ENCODE measurements at regions not wholly inside any gene's neighbourhood (a gene's known extent, or its start where the extent isn't known, plus 50 kb on each side); places are given as distances from the start of the nearest gene placed in this dataset.

DNA sequence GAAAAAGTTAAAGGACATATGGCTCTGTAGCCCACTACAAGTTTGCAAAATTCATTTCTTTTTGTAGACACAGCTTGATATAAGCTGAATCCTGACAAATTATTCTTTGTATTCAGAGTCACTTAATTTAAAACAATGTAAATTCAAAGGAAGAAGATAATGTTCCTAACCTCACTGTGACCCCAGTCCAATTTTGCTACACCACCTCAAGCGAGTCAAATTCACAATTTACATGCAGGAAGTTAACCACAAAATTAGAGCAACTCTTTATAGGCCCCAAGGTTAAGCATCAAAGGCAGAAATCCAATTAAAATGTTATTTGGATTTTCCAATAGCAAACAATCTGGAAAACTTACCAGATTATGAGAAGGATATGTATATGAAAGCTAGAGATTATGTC is 119.5 kb upstream of the CNTN6 start:
- no peak for FAIRE-seq
- TF ChIP-seq POU2F2 (IDR thresholded peaks at IDR 0.05; ENCODE audit: low read depth, low read length) (no peak), PAX5 (IDR thresholded peaks at IDR 0.05; ENCODE audit: insufficient read depth, low read length, severe bottlenecking) (no peak), POLR2A (IDR thresholded peaks at IDR 0.05; ENCODE audit: low read depth, low read length) (no peak), SPI1 (IDR thresholded peaks at IDR 0.05; ENCODE audit: low read depth, low read length) (no peak), TAF1 (IDR thresholded peaks at IDR 0.05; ENCODE audit: low read depth, low read length) (no peak), POLR2AphosphoS5 (IDR thresholded peaks at IDR 0.05; ENCODE audit: low read depth, low read length) (no peak)
- DNase-seq (ENCODE audit: insufficient read length, low spot score) = no peak

DNA sequence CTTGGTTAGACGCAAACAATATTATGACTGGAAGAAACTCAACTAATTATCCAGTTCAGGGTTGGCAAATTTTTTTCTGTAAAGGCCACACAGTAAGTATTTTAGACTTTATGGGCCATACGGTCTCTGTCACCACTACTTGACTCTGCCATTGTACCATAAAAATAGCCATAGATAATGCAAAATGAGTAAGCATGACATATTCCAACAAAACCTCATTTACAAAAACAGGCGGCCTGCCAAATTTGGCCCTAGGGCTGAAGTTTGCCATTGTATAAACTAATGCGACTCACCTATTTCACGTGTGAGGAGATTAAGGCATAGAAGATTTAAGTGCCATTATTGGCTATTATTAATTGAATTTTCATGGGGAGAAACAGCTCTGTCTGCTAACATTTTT is 116.8 kb upstream of the CNTN6 start:
- FAIRE-seq (no peak), DNase-seq (ENCODE audit: insufficient read length, low spot score) (no peak)
- TF ChIP-seq PAX5 (IDR thresholded peaks at IDR 0.05; ENCODE audit: insufficient read depth, low read length, severe bottlenecking) (no peak), TAF1 (IDR thresholded peaks at IDR 0.05; ENCODE audit: low read depth, low read length) (no peak), POU2F2 (IDR thresholded peaks at IDR 0.05; ENCODE audit: low read depth, low read length) (no peak), POLR2AphosphoS5 (IDR thresholded peaks at IDR 0.05; ENCODE audit: low read depth, low read length) (no peak), SPI1 (IDR thresholded peaks at IDR 0.05; ENCODE audit: low read depth, low read length) (no peak), POLR2A (IDR thresholded peaks at IDR 0.05; ENCODE audit: low read depth, low read length) (no peak)

DNA sequence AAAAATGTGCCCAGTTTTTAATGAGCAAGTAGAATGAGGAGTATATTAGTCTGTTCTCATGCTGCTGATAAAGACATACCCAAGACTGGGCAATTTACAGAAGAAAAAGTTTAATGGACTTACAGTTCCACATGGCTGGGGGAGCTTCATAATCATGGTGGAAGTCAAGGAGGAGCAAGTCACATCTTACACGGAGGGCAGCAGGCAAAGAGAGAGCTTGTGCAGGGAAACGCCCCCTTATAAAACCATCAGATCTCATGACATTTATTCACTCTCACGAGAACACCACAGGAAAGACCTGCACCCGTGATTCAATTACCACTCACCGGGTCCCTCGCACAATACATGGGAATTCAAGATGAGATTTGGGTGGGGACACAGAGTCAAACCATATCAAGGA is 111.7 kb upstream of the CNTN6 start:
- TF ChIP-seq POLR2A (IDR thresholded peaks at IDR 0.05; ENCODE audit: low read depth, low read length) (no peak), SPI1 (IDR thresholded peaks at IDR 0.05; ENCODE audit: low read depth, low read length) (no peak), POU2F2 (IDR thresholded peaks at IDR 0.05; ENCODE audit: low read depth, low read length) (no peak), POLR2AphosphoS5 (IDR thresholded peaks at IDR 0.05; ENCODE audit: low read depth, low read length) (no peak), TAF1 (IDR thresholded peaks at IDR 0.05; ENCODE audit: low read depth, low read length) (no peak), PAX5 (IDR thresholded peaks at IDR 0.05; ENCODE audit: insufficient read depth, low read length, severe bottlenecking) (no peak)
- FAIRE-seq (no peak), DNase-seq (ENCODE audit: insufficient read length, low spot score) (no peak)

DNA sequence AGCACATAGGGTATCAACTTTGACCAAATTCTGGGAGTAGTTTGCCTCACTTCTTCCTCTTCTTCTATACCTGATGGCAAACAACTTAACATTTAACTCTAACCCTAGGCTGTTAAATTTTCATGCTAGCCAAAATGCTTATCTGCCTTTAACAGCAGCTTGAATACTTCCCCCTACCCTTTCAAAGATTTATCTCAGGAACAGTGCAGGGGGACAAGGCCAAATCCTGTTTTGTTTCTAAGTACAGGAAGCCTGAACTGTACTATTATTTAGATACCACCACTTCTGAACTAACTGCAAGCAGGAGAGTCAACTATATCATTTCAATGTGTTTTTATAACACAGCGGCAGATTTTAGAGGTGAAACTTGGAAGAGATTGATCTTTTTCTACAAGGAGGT is 104.0 kb upstream of the CNTN6 start:
- TF ChIP-seq POLR2AphosphoS5 (IDR thresholded peaks at IDR 0.05; ENCODE audit: low read depth, low read length) = no peak
- TF ChIP-seq TAF1 (IDR thresholded peaks at IDR 0.05; ENCODE audit: low read depth, low read length) = no peak
- TF ChIP-seq POLR2A (IDR thresholded peaks at IDR 0.05; ENCODE audit: low read depth, low read length) = no peak
- no peak for TF ChIP-seq PAX5 (IDR thresholded peaks at IDR 0.05; ENCODE audit: insufficient read depth, low read length, severe bottlenecking)
- TF ChIP-seq SPI1 (IDR thresholded peaks at IDR 0.05; ENCODE audit: low read depth, low read length) = no peak
- no peak for TF ChIP-seq POU2F2 (IDR thresholded peaks at IDR 0.05; ENCODE audit: low read depth, low read length)
- FAIRE-seq (no peak), DNase-seq (ENCODE audit: insufficient read length, low spot score) (no peak)

DNA sequence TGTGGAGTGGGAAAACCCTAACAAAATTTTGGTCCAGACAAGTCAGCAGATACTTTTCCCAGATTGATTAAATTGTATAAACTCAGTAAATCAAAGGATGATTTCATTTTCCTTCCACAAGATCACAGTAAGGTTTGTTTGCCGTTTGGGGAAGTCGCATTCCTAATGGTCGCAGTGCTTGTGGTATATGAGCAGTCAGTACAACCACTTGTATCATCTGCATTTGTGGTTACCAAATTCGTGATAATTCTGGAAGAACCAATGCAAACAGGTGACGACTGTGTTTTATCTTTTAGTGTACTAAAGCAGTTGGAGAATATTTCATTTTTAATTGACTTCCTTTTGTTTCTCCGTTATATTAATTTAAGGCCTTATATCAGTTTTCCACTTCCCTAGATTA is 100.0 kb upstream of the CNTN6 start:
- DNase-seq (ENCODE audit: insufficient read length, low spot score) (no peak), FAIRE-seq (no peak)
- TF ChIP-seq SPI1 (IDR thresholded peaks at IDR 0.05; ENCODE audit: low read depth, low read length) (no peak), TAF1 (IDR thresholded peaks at IDR 0.05; ENCODE audit: low read depth, low read length) (no peak), PAX5 (IDR thresholded peaks at IDR 0.05; ENCODE audit: insufficient read depth, low read length, severe bottlenecking) (no peak), POU2F2 (IDR thresholded peaks at IDR 0.05; ENCODE audit: low read depth, low read length) (no peak), POLR2A (IDR thresholded peaks at IDR 0.05; ENCODE audit: low read depth, low read length) (no peak), POLR2AphosphoS5 (IDR thresholded peaks at IDR 0.05; ENCODE audit: low read depth, low read length) (no peak)

DNA sequence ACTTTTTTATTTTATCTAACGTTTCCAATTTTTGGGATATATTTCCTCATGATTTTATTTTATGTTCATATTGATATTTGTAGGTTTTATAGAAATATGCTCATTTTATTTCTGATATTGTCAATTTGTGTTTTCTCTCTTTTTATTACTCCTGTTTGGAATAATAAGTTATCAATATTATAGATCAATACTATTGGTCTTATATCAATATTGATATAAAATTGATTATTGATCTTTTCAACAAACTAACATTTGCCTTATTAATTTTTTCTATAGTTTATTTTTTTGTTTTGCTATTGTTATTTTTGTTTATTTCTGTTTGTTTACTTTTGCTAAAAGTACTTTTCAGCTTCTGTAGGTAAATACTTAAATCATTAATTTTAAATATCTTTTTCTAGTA is 90.8 kb upstream of the CNTN6 start:
- FAIRE-seq (no peak), DNase-seq (ENCODE audit: insufficient read length, low spot score) (no peak)
- TF ChIP-seq TAF1 (IDR thresholded peaks at IDR 0.05; ENCODE audit: low read depth, low read length) = no peak
- no peak for TF ChIP-seq PAX5 (IDR thresholded peaks at IDR 0.05; ENCODE audit: insufficient read depth, low read length, severe bottlenecking)
- TF ChIP-seq SPI1 (IDR thresholded peaks at IDR 0.05; ENCODE audit: low read depth, low read length) = no peak
- no peak for TF ChIP-seq POLR2A (IDR thresholded peaks at IDR 0.05; ENCODE audit: low read depth, low read length)
- TF ChIP-seq POU2F2 (IDR thresholded peaks at IDR 0.05; ENCODE audit: low read depth, low read length) = no peak
- TF ChIP-seq POLR2AphosphoS5 (IDR thresholded peaks at IDR 0.05; ENCODE audit: low read depth, low read length) = no peak

DNA sequence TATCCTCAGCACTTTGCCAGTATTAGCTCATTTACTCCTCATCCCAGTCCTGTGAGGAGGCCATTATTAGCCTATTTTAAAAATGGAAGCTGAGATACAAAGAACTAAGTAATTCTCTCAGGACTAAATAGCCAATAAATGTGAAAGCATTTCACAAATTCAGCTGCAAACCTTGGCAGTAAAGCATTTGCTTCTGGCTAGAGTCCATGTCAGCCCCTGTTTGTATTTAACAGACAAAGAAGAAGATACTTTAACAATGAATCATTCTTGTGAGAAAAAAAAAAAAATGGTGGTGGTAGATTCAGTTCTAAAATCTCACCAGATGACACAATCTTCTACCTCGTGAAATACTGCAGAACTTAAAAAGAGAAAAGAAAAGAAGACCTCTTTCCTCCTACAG is 85.0 kb upstream of the CNTN6 start:
- no peak for FAIRE-seq
- no peak for DNase-seq (ENCODE audit: insufficient read length, low spot score)
- TF ChIP-seq PAX5 (IDR thresholded peaks at IDR 0.05; ENCODE audit: insufficient read depth, low read length, severe bottlenecking) = no peak
- no peak for TF ChIP-seq POLR2AphosphoS5 (IDR thresholded peaks at IDR 0.05; ENCODE audit: low read depth, low read length)
- TF ChIP-seq POLR2A (IDR thresholded peaks at IDR 0.05; ENCODE audit: low read depth, low read length) = no peak
- TF ChIP-seq POU2F2 (IDR thresholded peaks at IDR 0.05; ENCODE audit: low read depth, low read length) = no peak
- no peak for TF ChIP-seq SPI1 (IDR thresholded peaks at IDR 0.05; ENCODE audit: low read depth, low read length)
- no peak for TF ChIP-seq TAF1 (IDR thresholded peaks at IDR 0.05; ENCODE audit: low read depth, low read length)

DNA sequence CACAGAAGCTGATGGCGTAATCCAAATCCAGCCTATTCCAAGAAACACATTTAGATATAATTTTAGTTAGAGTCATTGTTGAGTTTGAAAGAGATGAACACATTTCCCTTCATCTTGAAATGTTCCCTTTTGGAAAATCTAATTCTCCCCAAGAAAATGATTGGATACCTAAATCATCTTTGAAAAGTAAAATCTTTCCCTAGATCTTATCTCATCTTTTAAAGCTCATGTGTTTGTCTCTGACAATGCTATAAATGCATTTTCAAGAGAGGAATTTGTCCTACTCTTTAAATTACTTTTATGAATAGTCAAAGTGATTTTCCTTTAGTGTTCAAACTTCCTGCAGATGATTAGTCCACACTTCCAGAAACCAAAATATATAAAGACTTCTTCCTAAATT is 82.6 kb upstream of the CNTN6 start:
- FAIRE-seq = no peak
- no peak for DNase-seq (ENCODE audit: insufficient read length, low spot score)
- TF ChIP-seq POU2F2 (IDR thresholded peaks at IDR 0.05; ENCODE audit: low read depth, low read length) (no peak), TAF1 (IDR thresholded peaks at IDR 0.05; ENCODE audit: low read depth, low read length) (no peak), POLR2A (IDR thresholded peaks at IDR 0.05; ENCODE audit: low read depth, low read length) (no peak), SPI1 (IDR thresholded peaks at IDR 0.05; ENCODE audit: low read depth, low read length) (no peak), POLR2AphosphoS5 (IDR thresholded peaks at IDR 0.05; ENCODE audit: low read depth, low read length) (no peak), PAX5 (IDR thresholded peaks at IDR 0.05; ENCODE audit: insufficient read depth, low read length, severe bottlenecking) (no peak)

DNA sequence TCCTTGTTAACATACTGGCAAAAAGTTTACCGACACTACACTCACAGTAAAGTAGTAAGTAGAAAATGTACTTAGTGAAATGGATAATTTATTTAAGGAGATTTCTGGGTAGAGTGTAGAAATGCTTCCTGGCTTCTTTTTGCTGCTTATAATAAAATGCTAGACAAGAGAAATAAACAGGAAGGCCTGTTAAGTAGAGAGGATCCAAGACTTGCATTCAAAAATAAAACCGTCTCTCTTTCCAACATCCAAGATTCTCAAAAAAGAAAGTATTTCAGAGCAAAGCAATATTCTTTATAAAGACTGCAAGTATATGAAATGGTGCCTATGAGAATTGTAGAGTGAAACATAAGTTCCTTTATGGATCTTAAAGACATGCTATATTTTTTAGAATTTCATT is 77.0 kb upstream of the CNTN6 start:
- DNase-seq (ENCODE audit: insufficient read length, low spot score) (no peak), FAIRE-seq (no peak)
- no peak for TF ChIP-seq TAF1 (IDR thresholded peaks at IDR 0.05; ENCODE audit: low read depth, low read length)
- no peak for TF ChIP-seq POU2F2 (IDR thresholded peaks at IDR 0.05; ENCODE audit: low read depth, low read length)
- TF ChIP-seq POLR2A (IDR thresholded peaks at IDR 0.05; ENCODE audit: low read depth, low read length) = no peak
- no peak for TF ChIP-seq SPI1 (IDR thresholded peaks at IDR 0.05; ENCODE audit: low read depth, low read length)
- TF ChIP-seq PAX5 (IDR thresholded peaks at IDR 0.05; ENCODE audit: insufficient read depth, low read length, severe bottlenecking) = no peak
- TF ChIP-seq POLR2AphosphoS5 (IDR thresholded peaks at IDR 0.05; ENCODE audit: low read depth, low read length) = no peak

DNA sequence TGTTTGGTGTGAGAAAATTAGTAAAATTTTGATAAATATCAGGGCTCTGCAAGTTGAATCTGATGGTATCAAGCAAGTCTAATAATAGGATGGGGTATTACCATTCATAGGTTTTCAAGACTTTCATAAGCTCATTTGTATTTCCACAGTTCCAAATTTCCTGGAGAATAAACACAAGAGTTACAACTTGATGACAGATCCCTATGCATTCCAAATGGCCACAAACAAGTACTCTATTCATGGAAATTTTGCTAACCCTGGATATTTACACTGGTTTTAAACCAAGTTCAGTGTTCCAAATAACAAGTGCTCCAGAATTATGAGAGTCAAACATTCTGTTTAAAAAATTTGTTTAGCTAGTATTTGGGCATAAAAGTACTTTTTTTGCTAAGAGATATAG is 75.0 kb upstream of the CNTN6 start:
- no peak for DNase-seq (ENCODE audit: insufficient read length, low spot score)
- FAIRE-seq = no peak
- TF ChIP-seq PAX5 (IDR thresholded peaks at IDR 0.05; ENCODE audit: insufficient read depth, low read length, severe bottlenecking) (no peak), POLR2AphosphoS5 (IDR thresholded peaks at IDR 0.05; ENCODE audit: low read depth, low read length) (no peak), POLR2A (IDR thresholded peaks at IDR 0.05; ENCODE audit: low read depth, low read length) (no peak), SPI1 (IDR thresholded peaks at IDR 0.05; ENCODE audit: low read depth, low read length) (no peak), TAF1 (IDR thresholded peaks at IDR 0.05; ENCODE audit: low read depth, low read length) (no peak), POU2F2 (IDR thresholded peaks at IDR 0.05; ENCODE audit: low read depth, low read length) (no peak)
